ENCODE measurements at regions not wholly inside any gene's neighbourhood (a gene's known extent, or its start where the extent isn't known, plus 50 kb on each side); places are given as distances from the start of the nearest gene placed in this dataset.

DNA sequence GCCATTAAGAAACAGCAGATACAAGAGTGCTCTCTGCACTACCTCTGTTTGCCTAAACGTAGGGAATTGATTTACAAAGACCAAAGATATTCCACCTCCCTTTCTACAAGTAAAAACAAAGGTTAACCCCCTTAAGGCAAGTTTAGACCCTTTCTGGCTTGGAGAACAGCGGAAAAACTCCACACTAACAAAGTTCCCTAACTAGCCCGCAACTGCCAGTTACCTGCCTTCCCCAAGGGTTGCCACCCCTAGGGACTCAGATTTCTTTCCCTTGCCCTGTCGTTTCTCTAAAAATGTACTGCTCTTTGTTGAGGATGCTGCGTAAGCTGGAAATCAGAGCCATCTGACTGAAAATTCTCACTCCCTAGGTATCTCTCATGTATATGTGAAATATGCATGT, 627.5 kb upstream of the SOX11 start:
- no peak for TF ChIP-seq ZNF274 (IDR thresholded peaks at IDR 0.05; ENCODE audit: low read depth, low read length)
- no peak for TF ChIP-seq SUZ12 (IDR thresholded peaks at IDR 0.05; ENCODE audit: extremely low read depth, insufficient read depth, insufficient read length)
